Gastrocnemius medialis (tissue), 4 donors: ENCODE measurements at regions not wholly inside any gene's neighbourhood (a gene's known extent, or its start where the extent isn't known, plus 50 kb on each side); places are given as distances from the start of the nearest gene placed in this dataset.

Experiments
- ATAC-seq, 2 donors: fragments of 150-250 bp; one replicate each; pipeline ENCODE4 v1.9.1; 2016
- DNase-seq, 2 donors: peaks; one replicate each; pipeline ENCODE4 v3.0.0-alpha.2; 2019
- H3K27ac ChIP-seq, 4 donors: fragments of 200-600 bp; sonication (generic); 1 replicate in 1 of 4; 2 replicates in 3 of 4; pipeline ENCODE4 v1.5.1; 2016 to 2018; ENCODE audit warnings: mild to moderate bottlenecking in 2 of 4, moderate library complexity in 1 of 4
- H3K27me3 ChIP-seq, 3 donors: fragments of 200-600 bp; sonication (generic) in 2 of 3; 1 replicate in 1 of 3; 2 replicates in 2 of 3; pipeline versions ENCODE4 v1.5.1 to v1.6.0; 2016 to 2019; ENCODE audit warnings: mild to moderate bottlenecking in 1 of 3, moderate library complexity in 1 of 3
- H3K36me3 ChIP-seq, 2 donors: fragments of 200-600 bp; sonication (generic) in 1 of 2; one replicate each; pipeline ENCODE4 v1.5.1; 2017 to 2018
- H3K4me1 ChIP-seq, 2 donors: fragments of 200-600 bp; sonication (generic) in 1 of 2; one replicate each; pipeline ENCODE4 v1.5.1; 2016 to 2017; ENCODE audit warnings: mild to moderate bottlenecking in 2 of 2
- H3K4me3 ChIP-seq, 4 donors: fragments of 200-600 bp; sonication (generic) in 3 of 4; 1 replicate in 1 of 4; 2 replicates in 3 of 4; pipeline ENCODE4 v1.5.1; 2016 to 2019; ENCODE audit warnings: mild to moderate bottlenecking in 2 of 4
- H3K9me3 ChIP-seq, 3 donors: fragments of 200-600 bp; sonication (generic) in 2 of 3; 1 replicate in 1 of 3; 2 replicates in 2 of 3; pipeline ENCODE4 v1.5.1; 2016 to 2019
- POLR2A ChIP-seq, 2 donors: fragments of 450-650 bp; IDR thresholded peaks; one replicate each; pipeline ENCODE4 v1.6.1; 2017; ENCODE audit warnings: antibody characterized with exemption in 2 of 2, mild to moderate bottlenecking in 2 of 2, moderate library complexity in 2 of 2
- in situ Hi-C, 4 donors: fragments of 200-750 bp; cut with MboI; loops; one replicate each; pipeline versions ENCODE4 v1.15.0 to v1.8.0; 2017; ENCODE audit warnings: low sequenced_read_pairs in 4 of 4
- intact Hi-C: fragments of 100-400 bp; cut with DNase I; formaldehyde crosslinking; loops from one replicate; pipeline ENCODE4 v1.15.1; 2023; ENCODE audit warnings: low total_unique reads
- TF ChIP-seq, protein P1 (sequence below), 5 experiments: fragments of 450-650 bp in 3 of 5; fragments of 200-600 bp in 2 of 5; sonication (generic) in 2 of 5; IDR thresholded peaks in 4 of 5; conservative IDR thresholded peaks in 1 of 5; 1 replicate in 4 of 5; 2 replicates in 1 of 5; pipeline ENCODE4 v1.5.1; 2016 to 2019; ENCODE audit warnings: antibody characterized with exemption in 5 of 5, mild to moderate bottlenecking in 3 of 5, moderate library complexity in 3 of 5

GRCh38 chr4:177194906-177195305 lies 114.8 kb upstream of the NEIL3 start:
- in situ Hi-C loops (no loop called here), intact Hi-C loops (no loop called here)
- H3K9me3 ChIP-seq: no peaks in the 10 kb centered on the region
- H3K4me3 ChIP-seq: no peak overlapping the region
- H3K4me1 ChIP-seq: no peaks in the 10 kb centered on the region
- ATAC-seq (no peak), DNase-seq (no peak)
- no peak overlapping the region for H3K27ac ChIP-seq
- no peaks in the 10 kb centered on the region for H3K27me3 ChIP-seq
- no peaks in the 10 kb centered on the region for H3K36me3 ChIP-seq
- TF ChIP-seq POLR2A (IDR thresholded peaks at IDR 0.05): no peak
- TF ChIP-seq, protein P1, sequence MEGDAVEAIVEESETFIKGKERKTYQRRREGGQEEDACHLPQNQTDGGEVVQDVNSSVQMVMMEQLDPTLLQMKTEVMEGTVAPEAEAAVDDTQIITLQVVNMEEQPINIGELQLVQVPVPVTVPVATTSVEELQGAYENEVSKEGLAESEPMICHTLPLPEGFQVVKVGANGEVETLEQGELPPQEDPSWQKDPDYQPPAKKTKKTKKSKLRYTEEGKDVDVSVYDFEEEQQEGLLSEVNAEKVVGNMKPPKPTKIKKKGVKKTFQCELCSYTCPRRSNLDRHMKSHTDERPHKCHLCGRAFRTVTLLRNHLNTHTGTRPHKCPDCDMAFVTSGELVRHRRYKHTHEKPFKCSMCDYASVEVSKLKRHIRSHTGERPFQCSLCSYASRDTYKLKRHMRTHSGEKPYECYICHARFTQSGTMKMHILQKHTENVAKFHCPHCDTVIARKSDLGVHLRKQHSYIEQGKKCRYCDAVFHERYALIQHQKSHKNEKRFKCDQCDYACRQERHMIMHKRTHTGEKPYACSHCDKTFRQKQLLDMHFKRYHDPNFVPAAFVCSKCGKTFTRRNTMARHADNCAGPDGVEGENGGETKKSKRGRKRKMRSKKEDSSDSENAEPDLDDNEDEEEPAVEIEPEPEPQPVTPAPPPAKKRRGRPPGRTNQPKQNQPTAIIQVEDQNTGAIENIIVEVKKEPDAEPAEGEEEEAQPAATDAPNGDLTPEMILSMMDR (IDR thresholded peaks at IDR 0.05 in 4 of 5, conservative IDR thresholded peaks at IDR 0.05 in 1 of 5): no peak

DNA sequence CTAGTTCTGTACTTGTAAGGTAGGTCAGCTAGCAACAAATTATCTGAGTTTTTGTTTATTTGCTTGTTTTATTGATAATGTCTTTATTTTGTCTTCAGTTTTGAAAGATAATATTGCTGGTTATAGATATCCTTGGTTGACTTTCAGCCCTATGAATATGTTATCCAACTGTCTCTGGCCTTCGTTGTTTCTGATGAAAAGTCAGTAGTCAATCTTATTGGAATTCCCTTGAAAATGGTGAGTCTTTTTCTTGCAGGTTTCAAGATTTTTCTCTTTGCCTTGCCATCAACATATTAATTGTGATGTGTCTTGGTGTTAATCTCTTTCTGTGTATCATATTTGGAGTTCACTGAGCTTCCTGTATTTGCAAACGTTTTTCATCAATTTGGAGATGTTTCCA lies 113.1 kb upstream of the NEIL3 start:
- TF ChIP-seq POLR2A (IDR thresholded peaks at IDR 0.05): no peak
- TF ChIP-seq, protein P1 (IDR thresholded peaks at IDR 0.05 in 4 of 5, conservative IDR thresholded peaks at IDR 0.05 in 1 of 5): no peak
- no peaks in the 10 kb centered on the region for H3K36me3 ChIP-seq
- ATAC-seq (no peak), DNase-seq (no peak)
- intact Hi-C loops (no loop called here), in situ Hi-C loops (no loop called here)
- H3K27ac ChIP-seq: no peak overlapping the region
- H3K9me3 ChIP-seq: no peaks in the 10 kb centered on the region
- H3K4me1 ChIP-seq: no peaks in the 10 kb centered on the region
- H3K27me3 ChIP-seq: no peaks in the 10 kb centered on the region
- no peak overlapping the region for H3K4me3 ChIP-seq

- H3K9me3 ChIP-seq: no peaks in the 10 kb centered on the region
- in situ Hi-C loops: no loop called here
- H3K36me3 ChIP-seq: no peaks in the 10 kb centered on the region
- intact Hi-C loops: no loop called here
- no peaks in the 10 kb centered on the region for H3K27me3 ChIP-seq
- no peaks in the 10 kb centered on the region for H3K4me1 ChIP-seq
- TF ChIP-seq, protein P1 (IDR thresholded peaks at IDR 0.05 in 4 of 5, conservative IDR thresholded peaks at IDR 0.05 in 1 of 5): no peak
- TF ChIP-seq POLR2A (IDR thresholded peaks at IDR 0.05): no peak
- H3K27ac ChIP-seq: no peak overlapping the region
- no peak overlapping the region for H3K4me3 ChIP-seq
- ATAC-seq: no peak
- no peak for DNase-seq
Observed at GRCh38 chr4:177201614-177202013, 108.1 kb upstream of the NEIL3 start.

DNA sequence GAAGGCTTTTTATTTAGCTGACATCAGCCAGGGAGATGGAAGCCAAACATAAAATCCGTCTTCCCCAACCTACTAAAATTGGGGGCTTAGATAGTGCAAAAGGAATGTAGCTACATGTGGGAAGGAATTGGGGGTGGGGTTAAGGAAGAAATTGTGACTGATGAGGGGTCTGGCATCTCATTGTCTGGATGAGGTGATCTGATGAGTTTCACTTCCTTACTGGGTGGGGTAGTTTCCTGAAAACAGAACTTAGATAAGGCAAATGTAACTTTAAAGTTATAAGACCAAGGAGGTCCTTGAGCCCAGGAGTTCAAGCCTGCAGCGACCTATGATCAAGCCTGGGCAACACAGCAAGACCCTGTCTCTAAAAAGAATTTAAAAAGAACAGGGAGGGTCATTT lies 105.5 kb upstream of the NEIL3 start:
- Histone ChIP-seq H3K4me1 (no peaks in the 10 kb centered on the region), H3K4me3 (no peak overlapping the region), H3K27ac (no peak overlapping the region), H3K9me3 (no peaks in the 10 kb centered on the region), H3K27me3 (no peaks in the 10 kb centered on the region), H3K36me3 (no peaks in the 10 kb centered on the region)
- intact Hi-C loops: no loop called here
- DNase-seq (no peak), ATAC-seq (no peak)
- TF ChIP-seq POLR2A (IDR thresholded peaks at IDR 0.05): no peak
- TF ChIP-seq, protein P1 (IDR thresholded peaks at IDR 0.05 in 4 of 5, conservative IDR thresholded peaks at IDR 0.05 in 1 of 5): no peak
- in situ Hi-C loops: no loop called here

GRCh38 chr4:177214935-177215334 lies 94.7 kb upstream of the NEIL3 start:
- TF ChIP-seq POLR2A (IDR thresholded peaks at IDR 0.05): no peak
- TF ChIP-seq, protein P1 (IDR thresholded peaks at IDR 0.05 in 4 of 5, conservative IDR thresholded peaks at IDR 0.05 in 1 of 5): no peak
- Histone ChIP-seq H3K27ac (no peak overlapping the region), H3K27me3 (no peaks in the 10 kb centered on the region), H3K4me1 (no peaks in the 10 kb centered on the region), H3K36me3 (no peaks in the 10 kb centered on the region), H3K9me3 (no peaks in the 10 kb centered on the region), H3K4me3 (no peak overlapping the region)
- DNase-seq: no peak
- intact Hi-C loops: no loop called here
- ATAC-seq: no peak
- in situ Hi-C loops: no loop called here
